ENCODE measurements at regions not wholly inside any gene's neighbourhood (a gene's known extent, or its start where the extent isn't known, plus 50 kb on each side); places are given as distances from the start of the nearest gene placed in this dataset.
"Not testable (repeated sequence)": the region's sequence is repeated elsewhere in the genome, so short reads cannot be mapped to it uniquely, and the experiment has no call there.

- Histone ChIP-seq H3K4me1 (ENCODE audit: control insufficient read depth, extremely low read depth, insufficient read depth, low read length) (no peaks in the 10 kb centered on the region), H3K27ac (ENCODE audit: insufficient read depth, low read length) (no peak overlapping the region), H3K36me3 (ENCODE audit: control insufficient read depth, insufficient read depth, low read length) (no peaks in the 10 kb centered on the region), H2AFZ (ENCODE audit: low read length) (no peak overlapping the region), H3K9me3 (ENCODE audit: control insufficient read depth, insufficient read depth, low read depth, low read length) (peaks cover 2% of the 10 kb centered on the region), H3K27me3 (ENCODE audit: control insufficient read depth, insufficient read depth, low read length) (no peaks in the 10 kb centered on the region), H3K79me2 (ENCODE audit: control insufficient read depth, insufficient read depth, low read length) (no peaks in the 10 kb centered on the region), H4K20me1 (ENCODE audit: control insufficient read depth, extremely low read depth, insufficient read depth, low read length) (no peaks in the 10 kb centered on the region), H3K4me2 (ENCODE audit: extremely low read depth, insufficient read depth, low read length) (no peak overlapping the region), H3K4me3 (replicated peaks in 1 of 4; ENCODE audit: control extremely low read depth in 1 of 4, insufficient read depth in 1 of 4, low read depth in 3 of 4, low read length in 4 of 4) (no peak overlapping the region), H3K9ac (ENCODE audit: insufficient read depth, low read length) (no peak overlapping the region)
- no peak for DNase-seq (ENCODE audit: low read depth in 2 of 2)
- no peak for TF ChIP-seq CTCF (conservative IDR thresholded peaks at IDR 0.05 in 1 of 2, IDR thresholded peaks at IDR 0.05 in 1 of 2; ENCODE audit: low read depth in 1 of 2, low read length in 2 of 2)
- no peak for TF ChIP-seq EZH2 (IDR thresholded peaks at IDR 0.05; ENCODE audit: low read length, missing control alignments)
Observed at GRCh38 chr21:9008636-9009035, 1512.7 kb upstream of the TPTE start.

GRCh38 chr21:9009267-9010016 lies 1511.9 kb upstream of the TPTE start:
- H3K4me2 ChIP-seq (ENCODE audit: extremely low read depth, insufficient read depth, low read length); H4K20me1 ChIP-seq (ENCODE audit: control insufficient read depth, extremely low read depth, insufficient read depth, low read length); H3K27ac ChIP-seq (ENCODE audit: insufficient read depth, low read length); H3K27me3 ChIP-seq (ENCODE audit: control insufficient read depth, insufficient read depth, low read length); H3K9me3 ChIP-seq (ENCODE audit: control insufficient read depth, insufficient read depth, low read depth, low read length); H3K36me3 ChIP-seq (ENCODE audit: control insufficient read depth, insufficient read depth, low read length); DNase-seq (ENCODE audit: low read depth in 2 of 2); H3K4me1 ChIP-seq (ENCODE audit: control insufficient read depth, extremely low read depth, insufficient read depth, low read length); H3K79me2 ChIP-seq (ENCODE audit: control insufficient read depth, insufficient read depth, low read length); H3K9ac ChIP-seq (ENCODE audit: insufficient read depth, low read length); H3K4me3 ChIP-seq (replicated peaks in 1 of 4; ENCODE audit: control extremely low read depth in 1 of 4, insufficient read depth in 1 of 4, low read depth in 3 of 4, low read length in 4 of 4); H2AFZ ChIP-seq (ENCODE audit: low read length): not testable (repeated sequence)

GRCh38 chr21:9010121-9010795 lies 1511.1 kb upstream of the TPTE start:
- not testable (repeated sequence) for H3K36me3 ChIP-seq (ENCODE audit: control insufficient read depth, insufficient read depth, low read length); H4K20me1 ChIP-seq (ENCODE audit: control insufficient read depth, extremely low read depth, insufficient read depth, low read length); H3K9me3 ChIP-seq (ENCODE audit: control insufficient read depth, insufficient read depth, low read depth, low read length); H3K4me3 ChIP-seq (replicated peaks in 1 of 4; ENCODE audit: control extremely low read depth in 1 of 4, insufficient read depth in 1 of 4, low read depth in 3 of 4, low read length in 4 of 4); DNase-seq (ENCODE audit: low read depth in 2 of 2); H3K4me1 ChIP-seq (ENCODE audit: control insufficient read depth, extremely low read depth, insufficient read depth, low read length); H3K79me2 ChIP-seq (ENCODE audit: control insufficient read depth, insufficient read depth, low read length); H3K9ac ChIP-seq (ENCODE audit: insufficient read depth, low read length); H2AFZ ChIP-seq (ENCODE audit: low read length); H3K27ac ChIP-seq (ENCODE audit: insufficient read depth, low read length); H3K27me3 ChIP-seq (ENCODE audit: control insufficient read depth, insufficient read depth, low read length); H3K4me2 ChIP-seq (ENCODE audit: extremely low read depth, insufficient read depth, low read length)

GRCh38 chr21:9010936-9011890 lies 1510.2 kb upstream of the TPTE start:
- H3K79me2 ChIP-seq (ENCODE audit: control insufficient read depth, insufficient read depth, low read length); H4K20me1 ChIP-seq (ENCODE audit: control insufficient read depth, extremely low read depth, insufficient read depth, low read length); H2AFZ ChIP-seq (ENCODE audit: low read length); H3K4me3 ChIP-seq (replicated peaks in 1 of 4; ENCODE audit: control extremely low read depth in 1 of 4, insufficient read depth in 1 of 4, low read depth in 3 of 4, low read length in 4 of 4); H3K27ac ChIP-seq (ENCODE audit: insufficient read depth, low read length); H3K9me3 ChIP-seq (ENCODE audit: control insufficient read depth, insufficient read depth, low read depth, low read length); H3K27me3 ChIP-seq (ENCODE audit: control insufficient read depth, insufficient read depth, low read length); H3K9ac ChIP-seq (ENCODE audit: insufficient read depth, low read length); H3K4me2 ChIP-seq (ENCODE audit: extremely low read depth, insufficient read depth, low read length); H3K4me1 ChIP-seq (ENCODE audit: control insufficient read depth, extremely low read depth, insufficient read depth, low read length); H3K36me3 ChIP-seq (ENCODE audit: control insufficient read depth, insufficient read depth, low read length); DNase-seq (ENCODE audit: low read depth in 2 of 2): not testable (repeated sequence)

- H3K4me2 ChIP-seq (ENCODE audit: extremely low read depth, insufficient read depth, low read length); H3K27ac ChIP-seq (ENCODE audit: insufficient read depth, low read length); H3K9ac ChIP-seq (ENCODE audit: insufficient read depth, low read length); H3K27me3 ChIP-seq (ENCODE audit: control insufficient read depth, insufficient read depth, low read length); H3K36me3 ChIP-seq (ENCODE audit: control insufficient read depth, insufficient read depth, low read length); H3K79me2 ChIP-seq (ENCODE audit: control insufficient read depth, insufficient read depth, low read length); H4K20me1 ChIP-seq (ENCODE audit: control insufficient read depth, extremely low read depth, insufficient read depth, low read length); H3K4me1 ChIP-seq (ENCODE audit: control insufficient read depth, extremely low read depth, insufficient read depth, low read length); H2AFZ ChIP-seq (ENCODE audit: low read length); H3K9me3 ChIP-seq (ENCODE audit: control insufficient read depth, insufficient read depth, low read depth, low read length); H3K4me3 ChIP-seq (replicated peaks in 1 of 4; ENCODE audit: control extremely low read depth in 1 of 4, insufficient read depth in 1 of 4, low read depth in 3 of 4, low read length in 4 of 4); DNase-seq (ENCODE audit: low read depth in 2 of 2): not testable (repeated sequence)
Observed at GRCh38 chr21:9011916-9012315, 1509.5 kb upstream of the TPTE start.
